ENCODE measurements at regions not wholly inside any gene's neighbourhood (a gene's known extent, or its start where the extent isn't known, plus 50 kb on each side); places are given as distances from the start of the nearest gene placed in this dataset.

DNA sequence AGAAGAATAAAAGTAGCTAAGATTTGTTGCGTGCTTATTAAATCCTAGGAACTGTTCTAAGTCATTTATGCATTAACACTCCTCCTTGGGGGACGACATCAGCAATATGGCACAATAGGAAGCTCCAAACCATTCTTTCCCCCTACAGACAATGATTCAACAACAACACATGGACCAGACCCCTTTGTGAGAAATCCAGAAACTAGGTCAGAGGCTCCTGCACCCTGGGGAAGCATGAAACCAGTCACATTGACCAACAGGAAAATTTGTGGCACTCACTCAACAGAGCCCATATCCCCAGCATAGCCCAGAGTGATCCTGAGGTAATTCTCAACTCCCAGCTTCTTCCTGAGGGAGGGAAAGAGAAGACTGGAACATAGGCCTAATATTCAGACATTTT lies 294.4 kb downstream of the HINT1 start:
- TF ChIP-seq, protein P1, sequence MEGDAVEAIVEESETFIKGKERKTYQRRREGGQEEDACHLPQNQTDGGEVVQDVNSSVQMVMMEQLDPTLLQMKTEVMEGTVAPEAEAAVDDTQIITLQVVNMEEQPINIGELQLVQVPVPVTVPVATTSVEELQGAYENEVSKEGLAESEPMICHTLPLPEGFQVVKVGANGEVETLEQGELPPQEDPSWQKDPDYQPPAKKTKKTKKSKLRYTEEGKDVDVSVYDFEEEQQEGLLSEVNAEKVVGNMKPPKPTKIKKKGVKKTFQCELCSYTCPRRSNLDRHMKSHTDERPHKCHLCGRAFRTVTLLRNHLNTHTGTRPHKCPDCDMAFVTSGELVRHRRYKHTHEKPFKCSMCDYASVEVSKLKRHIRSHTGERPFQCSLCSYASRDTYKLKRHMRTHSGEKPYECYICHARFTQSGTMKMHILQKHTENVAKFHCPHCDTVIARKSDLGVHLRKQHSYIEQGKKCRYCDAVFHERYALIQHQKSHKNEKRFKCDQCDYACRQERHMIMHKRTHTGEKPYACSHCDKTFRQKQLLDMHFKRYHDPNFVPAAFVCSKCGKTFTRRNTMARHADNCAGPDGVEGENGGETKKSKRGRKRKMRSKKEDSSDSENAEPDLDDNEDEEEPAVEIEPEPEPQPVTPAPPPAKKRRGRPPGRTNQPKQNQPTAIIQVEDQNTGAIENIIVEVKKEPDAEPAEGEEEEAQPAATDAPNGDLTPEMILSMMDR (tag by site-specific recombination; IDR thresholded peaks at IDR 0.05): no peak
- TF ChIP-seq ZNF140 (tag by site-specific recombination; IDR thresholded peaks at IDR 0.05) (no peak), GLIS1 (tag by site-specific recombination; IDR thresholded peaks at IDR 0.05) (no peak), ZNF747 (tag by site-specific recombination; IDR thresholded peaks at IDR 0.05) (no peak), ZFP41 (tag by site-specific recombination; IDR thresholded peaks at IDR 0.05; ENCODE audit: borderline replicate concordance) (no peak), SETDB1 (IDR thresholded peaks at IDR 0.05; ENCODE audit: insufficient read length, low read length) (no peak)
- TF ChIP-seq, protein P2, sequence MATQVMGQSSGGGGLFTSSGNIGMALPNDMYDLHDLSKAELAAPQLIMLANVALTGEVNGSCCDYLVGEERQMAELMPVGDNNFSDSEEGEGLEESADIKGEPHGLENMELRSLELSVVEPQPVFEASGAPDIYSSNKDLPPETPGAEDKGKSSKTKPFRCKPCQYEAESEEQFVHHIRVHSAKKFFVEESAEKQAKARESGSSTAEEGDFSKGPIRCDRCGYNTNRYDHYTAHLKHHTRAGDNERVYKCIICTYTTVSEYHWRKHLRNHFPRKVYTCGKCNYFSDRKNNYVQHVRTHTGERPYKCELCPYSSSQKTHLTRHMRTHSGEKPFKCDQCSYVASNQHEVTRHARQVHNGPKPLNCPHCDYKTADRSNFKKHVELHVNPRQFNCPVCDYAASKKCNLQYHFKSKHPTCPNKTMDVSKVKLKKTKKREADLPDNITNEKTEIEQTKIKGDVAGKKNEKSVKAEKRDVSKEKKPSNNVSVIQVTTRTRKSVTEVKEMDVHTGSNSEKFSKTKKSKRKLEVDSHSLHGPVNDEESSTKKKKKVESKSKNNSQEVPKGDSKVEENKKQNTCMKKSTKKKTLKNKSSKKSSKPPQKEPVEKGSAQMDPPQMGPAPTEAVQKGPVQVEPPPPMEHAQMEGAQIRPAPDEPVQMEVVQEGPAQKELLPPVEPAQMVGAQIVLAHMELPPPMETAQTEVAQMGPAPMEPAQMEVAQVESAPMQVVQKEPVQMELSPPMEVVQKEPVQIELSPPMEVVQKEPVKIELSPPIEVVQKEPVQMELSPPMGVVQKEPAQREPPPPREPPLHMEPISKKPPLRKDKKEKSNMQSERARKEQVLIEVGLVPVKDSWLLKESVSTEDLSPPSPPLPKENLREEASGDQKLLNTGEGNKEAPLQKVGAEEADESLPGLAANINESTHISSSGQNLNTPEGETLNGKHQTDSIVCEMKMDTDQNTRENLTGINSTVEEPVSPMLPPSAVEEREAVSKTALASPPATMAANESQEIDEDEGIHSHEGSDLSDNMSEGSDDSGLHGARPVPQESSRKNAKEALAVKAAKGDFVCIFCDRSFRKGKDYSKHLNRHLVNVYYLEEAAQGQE (tag by site-specific recombination; IDR thresholded peaks at IDR 0.05): no peak
